Testis (tissue), 2 donors: ENCODE measurements at regions not wholly inside any gene's neighbourhood (a gene's known extent, or its start where the extent isn't known, plus 50 kb on each side); places are given as distances from the start of the nearest gene placed in this dataset.

Source experiments
- CTCF ChIP-seq, 3 experiments: fragments of 450-650 bp in 2 of 3; fragments of 200-600 bp in 1 of 3; sonication (generic) in 1 of 3; IDR thresholded peaks; one replicate each; pipeline ENCODE4 v1.5.1; 2016 to 2019; ENCODE audit warnings: antibody characterized with exemption in 3 of 3, mild to moderate bottlenecking in 2 of 3, moderate library complexity in 1 of 3
- POLR2A ChIP-seq: fragments of 450-650 bp; IDR thresholded peaks from one replicate; pipeline ENCODE4 v1.6.1; 2017; ENCODE audit warnings: antibody characterized with exemption, mild to moderate bottlenecking, moderate library complexity

- TF ChIP-seq CTCF (IDR thresholded peaks at IDR 0.05) (no peak), POLR2A (no peak)
These were observed 1512.0 kb downstream of the BRD1 start for GRCh38 chr22:48315439-48316256.
